ENCODE measurements at regions not wholly inside any gene's neighbourhood (a gene's known extent, or its start where the extent isn't known, plus 50 kb on each side); places are given as distances from the start of the nearest gene placed in this dataset.

GRCh38 chr17:34782271-34782670, 179.0 kb downstream of the CCT6B start (continued):
- TF ChIP-seq NANOG (IDR thresholded peaks at IDR 0.05; ENCODE audit: borderline replicate concordance) (no peak), POLR2AphosphoS5 (IDR thresholded peaks at IDR 0.05; ENCODE audit: low read depth) (no peak), ZNF331 (CRISPR knock-in tag; IDR thresholded peaks at IDR 0.05; ENCODE audit: low read depth) (no peak), REST (IDR thresholded peaks at IDR 0.05; ENCODE audit: unreplicated experiment) (no peak), STAT1 (IDR thresholded peaks at IDR 0.05; ENCODE audit: unreplicated experiment) (no peak), EZH2phosphoT487 (IDR thresholded peaks at IDR 0.05; ENCODE audit: unreplicated experiment) (no peak), JUNB (IDR thresholded peaks at IDR 0.05; ENCODE audit: unreplicated experiment) (no peak), CTCF (conservative IDR thresholded peaks at IDR 0.05; ENCODE audit: low read depth in 2 of 2) (no peak), ETS1 (IDR thresholded peaks at IDR 0.05) (no peak)

GRCh38 chr17:34781571-34782108, 179.6 kb downstream of the CCT6B start:
- no peak for DNase-seq (ENCODE audit: low spot score)
- H3K27ac ChIP-seq (ENCODE audit: low read depth), result no peak overlapping the region
- no peak for TF ChIP-seq ETS1 (IDR thresholded peaks at IDR 0.05)
- no peak for TF ChIP-seq EZH2phosphoT487 (IDR thresholded peaks at IDR 0.05; ENCODE audit: unreplicated experiment)
- TF ChIP-seq REST (IDR thresholded peaks at IDR 0.05; ENCODE audit: unreplicated experiment), result no peak
- TF ChIP-seq EZH2 (IDR thresholded peaks at IDR 0.05; ENCODE audit: low read depth, unreplicated experiment), result no peak
- no peak for TF ChIP-seq CREB1 (CRISPR knock-in tag; IDR thresholded peaks at IDR 0.05; ENCODE audit: low read depth)
- TF ChIP-seq ZNF114 (CRISPR knock-in tag; IDR thresholded peaks at IDR 0.05), result no peak

More at GRCh38 chr17:34781571-34782108, 179.6 kb downstream of the CCT6B start:
- no peaks in the 10 kb centered on the region for H3K27me3 ChIP-seq (ENCODE audit: insufficient read depth)
- H3K9me2 ChIP-seq (ENCODE audit: insufficient read depth), result no peaks in the 10 kb centered on the region
- Mint-ChIP-seq H3K27ac (no peak overlapping the region), H3K4me3 (no peak overlapping the region), H3K27me3 (ENCODE audit: insufficient read depth, low read depth, poor library complexity) (peaks cover 5% of the 10 kb centered on the region), H3K9me3 (no peaks in the 10 kb centered on the region; the same call in 2 of the 3 replicates), H3K36me3 (ENCODE audit: low read depth) (no peaks in the 10 kb centered on the region), H3K4me1 (no peaks in the 10 kb centered on the region)
- H3K4me1 ChIP-seq (ENCODE audit: insufficient read depth), result no peaks in the 10 kb centered on the region
- no peak overlapping the region for H2AFZ ChIP-seq
- no peaks in the 10 kb centered on the region for H4K20me1 ChIP-seq (replicated peaks; ENCODE audit: insufficient read depth)
- H3K4me2 ChIP-seq, result no peak overlapping the region
- H3F3A ChIP-seq (replicated peaks; ENCODE audit: low read depth), result no peaks in the 10 kb centered on the region
- no peaks in the 10 kb centered on the region for H3K36me3 ChIP-seq (ENCODE audit: insufficient read depth)
- H3K79me2 ChIP-seq (replicated peaks; ENCODE audit: insufficient read depth), result no peaks in the 10 kb centered on the region
- ATAC-seq, result no peak
- no peak overlapping the region for H3K4me3 ChIP-seq
